ENCODE measurements at regions not wholly inside any gene's neighbourhood (a gene's known extent, or its start where the extent isn't known, plus 50 kb on each side); places are given as distances from the start of the nearest gene placed in this dataset.

DNA sequence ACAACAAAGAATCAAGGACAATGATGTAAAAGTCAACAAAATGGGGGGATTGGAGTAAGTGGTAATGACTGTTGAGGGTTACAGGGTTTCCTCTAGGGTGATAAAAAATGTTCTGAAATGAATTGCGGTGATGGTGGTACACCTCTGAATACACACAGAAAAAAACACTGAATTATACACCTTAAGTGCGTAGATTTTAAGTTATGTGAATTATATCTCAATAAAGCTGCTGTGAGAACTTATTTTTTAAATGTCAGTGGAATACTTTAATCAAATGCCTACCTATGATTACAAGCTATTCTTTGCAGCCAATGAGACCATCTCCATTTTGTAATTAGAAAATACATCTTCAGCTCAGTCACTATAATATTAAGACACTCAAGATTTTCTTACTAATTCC is 53.5 kb downstream of the ZNF608 start:
- no peak for DNase-seq (ENCODE audit: low read depth)

- DNase-seq (ENCODE audit: low read depth), result no peak
Observed at GRCh38 chr5:124692324-124692723, 54.1 kb downstream of the ZNF608 start.

- DNase-seq (ENCODE audit: low read depth), result no peak
Observed at GRCh38 chr5:124689653-124690052, 56.8 kb downstream of the ZNF608 start.

GRCh38 chr5:124686239-124687004 is 60.0 kb downstream of the ZNF608 start:
- no peak for DNase-seq (ENCODE audit: low read depth)

- DNase-seq (ENCODE audit: low read depth), result no peak
Observed at GRCh38 chr5:124685404-124685930, 61.0 kb downstream of the ZNF608 start.

DNA sequence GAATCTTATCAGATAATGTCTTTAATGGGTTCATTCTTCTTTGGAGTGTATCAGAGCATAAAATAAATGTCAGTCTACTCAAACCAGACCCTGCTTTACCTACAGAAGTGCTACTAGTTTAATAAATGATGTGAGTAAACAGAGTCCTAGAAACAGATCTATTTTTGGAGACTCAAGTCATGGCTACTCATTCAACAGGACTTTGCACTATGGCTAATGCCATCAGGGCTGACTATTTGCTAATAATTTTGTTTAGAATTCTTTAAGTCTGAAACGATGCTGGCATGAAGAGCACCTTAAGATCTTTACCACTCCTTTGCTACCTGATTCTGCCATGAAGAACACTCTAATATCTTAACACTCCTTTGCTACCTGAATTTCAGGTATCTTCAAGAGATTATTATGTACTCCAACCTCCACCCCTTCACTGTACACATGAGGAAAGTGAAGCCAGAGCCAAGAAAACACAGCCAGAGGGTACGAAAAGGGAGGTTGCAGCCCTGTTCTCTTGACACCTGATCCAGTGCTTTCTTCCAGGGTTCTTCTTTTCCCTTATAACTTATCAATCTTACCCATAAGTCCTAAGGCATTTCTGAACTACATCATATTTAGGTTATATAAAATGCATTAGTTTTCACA is 62.4 kb downstream of the ZNF608 start:
- DNase-seq (ENCODE audit: low read depth), result no peak

- DNase-seq (ENCODE audit: low read depth), result no peak
Observed at GRCh38 chr5:124679578-124680199, 66.8 kb downstream of the ZNF608 start.

DNA sequence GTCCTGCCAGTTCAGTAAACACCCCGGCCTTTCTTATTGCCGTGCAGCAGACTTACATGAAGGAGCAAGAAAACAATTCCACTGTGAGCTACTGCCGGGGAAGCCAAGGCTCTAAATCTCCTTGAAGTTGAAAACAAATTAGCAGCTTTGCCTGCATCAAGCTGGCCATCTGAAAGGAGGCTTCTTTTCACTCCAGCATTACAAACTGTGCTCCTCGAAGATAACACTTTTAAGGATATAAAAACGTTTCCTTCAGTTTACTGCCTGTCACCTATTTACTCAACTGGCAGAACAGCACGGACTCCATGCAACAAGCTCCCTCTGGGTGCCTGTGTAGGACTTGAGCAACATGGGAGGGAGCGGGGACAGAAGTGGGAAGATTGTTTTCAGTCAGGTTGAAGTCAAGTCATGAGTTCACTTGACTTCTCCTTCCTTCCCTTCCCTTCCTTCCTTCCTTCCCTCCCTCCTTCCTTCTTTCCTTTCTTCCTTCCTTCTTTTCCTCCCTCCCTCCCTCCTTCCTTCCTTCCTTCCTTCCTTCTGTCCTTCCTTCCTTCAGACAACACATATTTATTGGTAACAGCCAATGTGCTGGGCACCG is 67.4 kb downstream of the ZNF608 start:
- DNase-seq (ENCODE audit: low read depth), result no peak

GRCh38 chr5:124678468-124678867 is 68.0 kb downstream of the ZNF608 start:
- no peak for DNase-seq (ENCODE audit: low read depth)

GRCh38 chr5:124677374-124678351 is 68.8 kb downstream of the ZNF608 start:
- no peak for DNase-seq (ENCODE audit: low read depth)

DNA sequence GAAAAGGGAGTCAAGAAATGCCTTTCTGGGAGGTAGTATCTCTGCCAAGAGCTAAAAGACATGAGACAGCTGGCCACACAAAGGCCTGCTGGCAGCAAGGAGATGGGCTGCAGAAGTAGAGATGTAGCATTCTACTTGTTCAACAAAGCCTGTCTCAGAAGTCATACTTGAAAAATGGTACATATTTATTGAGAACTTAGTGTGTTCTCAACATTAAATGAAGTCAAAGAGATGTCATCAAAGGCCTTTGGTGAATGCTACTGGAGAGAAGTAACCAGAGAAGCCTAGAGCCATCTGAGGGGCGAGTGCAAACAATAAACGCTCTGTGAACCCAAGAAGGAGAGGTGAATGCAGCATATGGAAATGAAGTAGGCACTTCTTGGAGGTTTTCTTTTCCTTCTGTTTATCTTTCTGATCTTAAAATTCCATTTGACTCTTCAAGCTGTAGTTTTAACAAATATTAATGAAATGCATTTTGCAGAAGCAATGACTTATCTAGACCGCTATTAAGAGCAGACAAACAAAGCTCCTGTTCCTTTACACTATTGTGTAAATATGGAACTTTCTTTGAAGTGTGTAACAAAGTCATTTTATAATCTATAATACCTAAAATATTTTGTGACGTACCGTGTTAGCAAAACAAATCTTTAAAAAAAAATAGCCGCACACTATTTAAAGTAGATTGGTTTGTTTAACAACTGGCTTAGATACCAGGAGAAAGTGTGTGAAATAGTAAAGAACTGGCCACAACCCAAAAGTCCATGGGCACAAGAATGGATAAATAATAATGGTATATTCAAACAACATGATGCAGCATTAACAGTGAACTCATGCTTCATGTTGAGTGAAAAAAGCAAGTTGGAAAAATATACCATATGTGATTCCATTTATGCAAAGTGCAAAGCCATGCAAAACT is 70.2 kb downstream of the ZNF608 start:
- no peak for DNase-seq (ENCODE audit: low read depth)

DNA sequence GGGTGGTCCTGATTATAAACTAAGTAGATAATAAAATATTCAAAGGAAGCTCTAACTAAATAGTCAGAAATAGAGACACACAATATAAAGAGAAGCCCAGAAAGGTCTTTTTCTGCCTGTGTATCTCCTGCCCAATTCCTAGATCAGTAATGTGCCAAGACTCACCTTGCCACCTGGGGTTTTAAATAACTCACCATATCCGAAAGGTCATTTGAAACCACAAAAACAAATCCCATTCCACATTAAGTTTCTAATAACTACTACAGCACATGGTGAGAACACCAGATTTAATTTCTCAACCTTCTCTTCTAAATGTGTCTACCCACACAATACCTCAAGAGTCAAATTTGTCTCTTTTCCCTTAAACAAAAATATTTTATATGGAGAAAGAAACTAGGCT is 75.2 kb downstream of the ZNF608 start:
- DNase-seq (ENCODE audit: low read depth), result no peak

- no peak for DNase-seq (ENCODE audit: low read depth)
Observed at GRCh38 chr5:124670722-124671184, 75.7 kb downstream of the ZNF608 start.

DNA sequence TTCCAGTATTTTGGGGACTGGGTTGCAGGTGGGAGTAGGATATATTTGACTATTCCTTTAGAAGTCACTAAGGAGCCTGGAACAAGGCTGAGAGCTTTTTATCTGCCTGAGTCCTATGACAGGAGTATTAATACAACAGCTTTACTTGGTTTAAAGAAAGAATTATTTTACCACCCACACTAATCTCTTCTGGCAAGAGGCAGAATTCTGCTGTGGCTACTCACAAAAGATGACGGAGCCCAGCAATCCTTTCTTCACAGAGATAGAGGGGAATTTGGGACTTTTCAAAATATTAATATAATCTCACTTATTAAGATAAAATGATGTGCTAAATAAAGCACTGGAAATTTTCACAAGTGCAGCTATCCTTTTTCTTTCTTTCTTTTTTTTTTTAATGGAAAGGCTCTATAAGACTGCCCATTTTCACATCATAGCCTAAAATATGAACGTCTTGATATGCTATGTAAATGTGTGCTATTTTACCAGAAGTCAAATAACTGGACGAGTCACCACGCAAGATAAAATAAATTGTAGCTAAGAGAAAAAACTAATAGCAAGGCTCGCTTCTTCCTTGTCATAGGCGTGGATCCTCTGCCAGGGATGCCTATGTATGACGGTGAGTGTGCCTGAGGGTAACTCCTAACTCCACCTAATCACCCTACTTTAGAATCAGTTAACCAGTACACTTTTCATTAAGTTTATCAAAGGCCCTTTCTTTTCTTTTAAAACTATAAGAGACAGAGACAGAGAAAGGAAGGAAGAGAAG is 76.3 kb downstream of the ZNF608 start:
- DNase-seq (ENCODE audit: low read depth), result no peak

DNA sequence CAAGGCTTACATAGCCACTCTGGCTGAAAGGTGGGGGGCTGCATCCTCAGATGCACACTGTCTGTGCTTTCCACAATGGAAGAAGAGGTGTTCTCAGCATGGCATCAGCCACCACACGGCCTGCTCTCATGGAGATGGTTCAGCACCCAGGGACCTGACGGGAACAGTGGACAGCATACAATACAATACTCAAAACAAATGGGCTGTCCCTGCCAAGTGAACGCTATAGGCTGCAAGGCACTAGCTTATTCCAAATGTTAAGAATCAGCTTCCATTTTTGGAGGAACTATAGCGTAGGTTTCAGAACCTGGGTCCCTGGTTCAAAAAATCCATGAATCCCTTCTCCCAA is 77.2 kb downstream of the ZNF608 start:
- DNase-seq (ENCODE audit: low read depth), result no peak

DNA sequence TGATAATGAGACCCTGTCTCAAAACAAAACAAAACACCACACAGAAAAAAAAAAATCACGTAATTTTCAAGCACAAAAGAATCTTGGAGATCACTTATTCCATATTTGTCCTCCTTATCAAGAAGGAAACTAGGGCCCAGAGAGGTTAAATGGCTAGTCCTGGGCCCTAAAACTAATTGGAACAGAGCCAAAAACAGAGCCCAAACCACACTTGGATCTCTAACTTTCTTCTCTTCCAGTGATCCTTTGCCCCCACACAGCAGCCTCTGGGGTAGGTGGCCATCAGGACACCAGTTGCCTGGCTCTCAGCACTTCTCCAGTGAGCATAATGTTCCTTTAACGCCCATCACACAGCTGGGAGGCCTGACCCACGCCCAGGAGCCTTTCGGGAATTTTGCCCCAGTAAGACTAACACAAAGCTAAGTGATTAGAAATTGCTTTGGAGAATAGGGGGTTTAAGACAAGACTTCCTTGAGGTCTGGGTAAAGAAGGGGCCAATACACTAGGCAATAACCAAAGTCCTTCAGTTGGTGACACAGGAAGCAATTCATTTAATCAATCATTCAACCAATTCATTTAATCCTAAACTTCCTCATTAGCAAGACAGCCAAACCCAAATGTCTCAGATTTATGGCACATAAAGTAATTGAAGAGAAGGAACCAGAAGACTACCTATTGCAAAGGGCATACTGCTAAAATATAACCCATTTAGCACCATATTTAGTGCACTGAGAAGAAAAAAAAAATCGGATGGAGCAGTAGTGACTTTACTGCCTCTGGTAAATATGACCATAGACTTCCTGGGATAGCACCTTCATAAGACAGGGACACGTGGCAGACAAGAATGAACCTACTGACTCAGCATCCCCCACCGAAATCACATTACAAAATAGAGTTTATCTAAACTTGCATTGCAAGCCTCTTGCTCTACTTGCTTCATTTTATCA is 77.8 kb downstream of the ZNF608 start:
- no peak for DNase-seq (ENCODE audit: low read depth)

GRCh38 chr5:124665625-124666024 is 80.8 kb downstream of the ZNF608 start:
- DNase-seq (ENCODE audit: low read depth), result no peak

DNA sequence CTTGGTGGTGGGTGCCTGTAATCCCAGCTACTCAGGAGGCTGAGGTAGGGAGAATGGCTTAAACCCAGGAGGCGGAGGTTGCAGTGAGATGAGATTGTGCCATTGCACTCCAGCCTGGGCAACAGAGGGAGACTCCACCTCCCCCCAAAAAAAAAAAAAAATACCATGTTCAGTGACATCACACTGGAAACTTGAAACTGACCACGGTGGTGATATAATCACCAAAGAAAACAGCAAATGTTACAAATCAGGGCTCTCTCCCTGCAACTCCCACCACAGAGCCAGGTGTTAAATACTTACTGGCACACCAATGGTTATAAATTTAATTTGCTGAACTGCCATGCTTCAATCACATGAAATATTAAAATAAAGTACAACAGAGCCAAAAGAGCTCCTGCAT is 81.4 kb downstream of the ZNF608 start:
- no peak for DNase-seq (ENCODE audit: low read depth)

Measured in activated T-helper 9 cell treated with anti-CD3 and anti-CD28 coated beads, Interleukin-2, amount 50 U/mL, for 16 hours (primary cell).